ENCODE measurements at regions not wholly inside any gene's neighbourhood (a gene's known extent, or its start where the extent isn't known, plus 50 kb on each side); places are given as distances from the start of the nearest gene placed in this dataset.

DNA sequence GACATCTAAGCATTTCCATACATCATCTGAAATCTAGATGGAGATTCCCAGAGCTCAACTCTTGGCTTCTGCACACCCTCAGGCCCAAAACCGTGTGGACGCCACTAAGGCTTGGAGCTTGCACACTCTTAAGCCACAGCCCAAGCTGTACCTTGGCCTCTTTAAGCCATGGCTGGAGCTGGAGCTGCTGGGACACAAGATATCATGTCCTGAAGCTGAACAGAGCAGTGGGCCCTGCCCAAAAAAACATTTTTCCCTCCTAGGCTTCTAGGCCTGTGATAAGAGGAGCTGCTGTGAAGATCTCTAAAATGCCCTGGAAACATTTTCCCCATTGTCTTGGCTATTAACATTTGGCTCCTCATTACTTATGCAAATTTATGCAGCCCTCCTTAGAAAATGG, 188.7 kb upstream of the MBNL1 start:
- BruUV-seq (replicated peaks): no TSS peak
- in situ Hi-C loops (cut with HindIII; ENCODE audit: low pct_unique_long_range_greater_than_20kb, low sequenced_read_pairs): no loop called here
- no peak overlapping the region for H3K27ac ChIP-seq (ENCODE audit: low read length)
- DNase-seq (ENCODE audit: low read depth, low spot score): no peak
- no peak for ATAC-seq
- ChIA-PET POLR2A (no interaction called here), CTCF (no interaction called here)
- H3K36me3 ChIP-seq (ENCODE audit: control insufficient read depth, insufficient read depth, low read length): no peaks in the 10 kb centered on the region
- H3K27me3 ChIP-seq (ENCODE audit: control insufficient read depth, insufficient read depth, low read length): no peaks in the 10 kb centered on the region
- TF ChIP-seq SIN3A (IDR thresholded peaks at IDR 0.05; ENCODE audit: borderline replicate concordance, insufficient read depth, low read depth, low read length): no peak
- no peak for TF ChIP-seq POLR2AphosphoS5 (IDR thresholded peaks at IDR 0.05; ENCODE audit: low read depth, low read length)
- TF ChIP-seq, protein P1, sequence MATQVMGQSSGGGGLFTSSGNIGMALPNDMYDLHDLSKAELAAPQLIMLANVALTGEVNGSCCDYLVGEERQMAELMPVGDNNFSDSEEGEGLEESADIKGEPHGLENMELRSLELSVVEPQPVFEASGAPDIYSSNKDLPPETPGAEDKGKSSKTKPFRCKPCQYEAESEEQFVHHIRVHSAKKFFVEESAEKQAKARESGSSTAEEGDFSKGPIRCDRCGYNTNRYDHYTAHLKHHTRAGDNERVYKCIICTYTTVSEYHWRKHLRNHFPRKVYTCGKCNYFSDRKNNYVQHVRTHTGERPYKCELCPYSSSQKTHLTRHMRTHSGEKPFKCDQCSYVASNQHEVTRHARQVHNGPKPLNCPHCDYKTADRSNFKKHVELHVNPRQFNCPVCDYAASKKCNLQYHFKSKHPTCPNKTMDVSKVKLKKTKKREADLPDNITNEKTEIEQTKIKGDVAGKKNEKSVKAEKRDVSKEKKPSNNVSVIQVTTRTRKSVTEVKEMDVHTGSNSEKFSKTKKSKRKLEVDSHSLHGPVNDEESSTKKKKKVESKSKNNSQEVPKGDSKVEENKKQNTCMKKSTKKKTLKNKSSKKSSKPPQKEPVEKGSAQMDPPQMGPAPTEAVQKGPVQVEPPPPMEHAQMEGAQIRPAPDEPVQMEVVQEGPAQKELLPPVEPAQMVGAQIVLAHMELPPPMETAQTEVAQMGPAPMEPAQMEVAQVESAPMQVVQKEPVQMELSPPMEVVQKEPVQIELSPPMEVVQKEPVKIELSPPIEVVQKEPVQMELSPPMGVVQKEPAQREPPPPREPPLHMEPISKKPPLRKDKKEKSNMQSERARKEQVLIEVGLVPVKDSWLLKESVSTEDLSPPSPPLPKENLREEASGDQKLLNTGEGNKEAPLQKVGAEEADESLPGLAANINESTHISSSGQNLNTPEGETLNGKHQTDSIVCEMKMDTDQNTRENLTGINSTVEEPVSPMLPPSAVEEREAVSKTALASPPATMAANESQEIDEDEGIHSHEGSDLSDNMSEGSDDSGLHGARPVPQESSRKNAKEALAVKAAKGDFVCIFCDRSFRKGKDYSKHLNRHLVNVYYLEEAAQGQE (IDR thresholded peaks at IDR 0.05; ENCODE audit: insufficient read depth in 1 of 2, low read depth in 2 of 2, low read length in 1 of 2): no peak
- TF ChIP-seq, protein P2, sequence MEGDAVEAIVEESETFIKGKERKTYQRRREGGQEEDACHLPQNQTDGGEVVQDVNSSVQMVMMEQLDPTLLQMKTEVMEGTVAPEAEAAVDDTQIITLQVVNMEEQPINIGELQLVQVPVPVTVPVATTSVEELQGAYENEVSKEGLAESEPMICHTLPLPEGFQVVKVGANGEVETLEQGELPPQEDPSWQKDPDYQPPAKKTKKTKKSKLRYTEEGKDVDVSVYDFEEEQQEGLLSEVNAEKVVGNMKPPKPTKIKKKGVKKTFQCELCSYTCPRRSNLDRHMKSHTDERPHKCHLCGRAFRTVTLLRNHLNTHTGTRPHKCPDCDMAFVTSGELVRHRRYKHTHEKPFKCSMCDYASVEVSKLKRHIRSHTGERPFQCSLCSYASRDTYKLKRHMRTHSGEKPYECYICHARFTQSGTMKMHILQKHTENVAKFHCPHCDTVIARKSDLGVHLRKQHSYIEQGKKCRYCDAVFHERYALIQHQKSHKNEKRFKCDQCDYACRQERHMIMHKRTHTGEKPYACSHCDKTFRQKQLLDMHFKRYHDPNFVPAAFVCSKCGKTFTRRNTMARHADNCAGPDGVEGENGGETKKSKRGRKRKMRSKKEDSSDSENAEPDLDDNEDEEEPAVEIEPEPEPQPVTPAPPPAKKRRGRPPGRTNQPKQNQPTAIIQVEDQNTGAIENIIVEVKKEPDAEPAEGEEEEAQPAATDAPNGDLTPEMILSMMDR (IDR thresholded peaks at IDR 0.05): no peak
- no peak for TF ChIP-seq TCF7L2 (IDR thresholded peaks at IDR 0.05; ENCODE audit: low read depth, low read length)
- no peak overlapping the region for H3K4me3 ChIP-seq (ENCODE audit: low read depth in 2 of 2, low read length in 2 of 2)
- H3K9me3 ChIP-seq (ENCODE audit: control insufficient read depth, insufficient read depth, low read depth, low read length): no peaks in the 10 kb centered on the region
- intact Hi-C loops (cut with micrococcal nuclease; ENCODE audit: unreplicated experiment): no loop called here
- no peaks in the 10 kb centered on the region for H3K4me1 ChIP-seq (ENCODE audit: control insufficient read depth, insufficient read depth, low read length)

DNA sequence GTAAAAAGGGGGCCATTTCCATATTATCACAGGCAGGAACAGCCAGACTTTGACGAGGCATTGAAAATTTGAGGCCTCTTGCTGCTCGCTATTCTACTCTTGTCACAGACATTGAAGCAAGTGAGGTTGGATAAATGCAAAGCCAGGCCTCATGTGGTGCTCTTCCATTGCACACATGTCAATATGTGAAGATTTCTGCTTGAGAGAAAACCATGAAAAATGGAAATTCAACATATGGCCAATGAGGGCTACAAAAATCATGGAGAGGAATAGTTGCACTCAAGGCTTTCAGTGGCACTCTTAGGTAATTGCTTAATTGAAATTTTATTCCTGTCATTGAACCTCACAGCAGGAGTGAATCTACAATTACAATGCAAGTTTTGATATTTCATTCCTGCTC, 185.6 kb upstream of the MBNL1 start:
- intact Hi-C loops (cut with micrococcal nuclease; ENCODE audit: unreplicated experiment) (no loop called here), in situ Hi-C loops (cut with HindIII; ENCODE audit: low pct_unique_long_range_greater_than_20kb, low sequenced_read_pairs) (no loop called here)
- H3K27ac ChIP-seq (ENCODE audit: low read length): no peak overlapping the region
- H3K9me3 ChIP-seq (ENCODE audit: control insufficient read depth, insufficient read depth, low read depth, low read length): no peaks in the 10 kb centered on the region
- no peaks in the 10 kb centered on the region for H3K4me1 ChIP-seq (ENCODE audit: control insufficient read depth, insufficient read depth, low read length)
- H3K4me3 ChIP-seq (ENCODE audit: low read depth in 2 of 2, low read length in 2 of 2): no peak overlapping the region
- H3K36me3 ChIP-seq (ENCODE audit: control insufficient read depth, insufficient read depth, low read length): no peaks in the 10 kb centered on the region
- ChIA-PET CTCF (no interaction called here), POLR2A (no interaction called here)
- no peaks in the 10 kb centered on the region for H3K27me3 ChIP-seq (ENCODE audit: control insufficient read depth, insufficient read depth, low read length)
- DNase-seq (ENCODE audit: low read depth, low spot score) (no peak), ATAC-seq (no peak)
- no TSS peak for BruUV-seq (replicated peaks)
- TF ChIP-seq, protein P1 (IDR thresholded peaks at IDR 0.05; ENCODE audit: insufficient read depth in 1 of 2, low read depth in 2 of 2, low read length in 1 of 2): no peak
- TF ChIP-seq SIN3A (IDR thresholded peaks at IDR 0.05; ENCODE audit: borderline replicate concordance, insufficient read depth, low read depth, low read length) (no peak), TCF7L2 (IDR thresholded peaks at IDR 0.05; ENCODE audit: low read depth, low read length) (no peak), POLR2AphosphoS5 (IDR thresholded peaks at IDR 0.05; ENCODE audit: low read depth, low read length) (no peak)
- TF ChIP-seq, protein P2 (IDR thresholded peaks at IDR 0.05): no peak
